GM21717 (cell line): ENCODE measurements at regions not wholly inside any gene's neighbourhood (a gene's known extent, or its start where the extent isn't known, plus 50 kb on each side); places are given as distances from the start of the nearest gene placed in this dataset.

ENCODE experiments used
- ATAC-seq: cut with Tn5 transposase; IDR thresholded peaks from one replicate; pipeline ENCODE4 v1.9.1; 2021; ENCODE audit warnings: mild to moderate bottlenecking, moderate library complexity; ENCODE audit not compliant: unreplicated experiment

- ATAC-seq: no peak
Observed at GRCh38 chr1:25026730-25027450, 96.8 kb upstream of the RUNX3 start.

GRCh38 chr1:25026304-25026703, 96.2 kb upstream of the RUNX3 start:
- ATAC-seq: no peak

GRCh38 chr1:25024615-25025350, 94.7 kb upstream of the RUNX3 start:
- no peak for ATAC-seq

- no peak for ATAC-seq
Observed at GRCh38 chr1:25023826-25024225, 93.8 kb upstream of the RUNX3 start.

GRCh38 chr1:25023190-25023578, 93.1 kb upstream of the RUNX3 start:
- ATAC-seq: no peak

GRCh38 chr1:25022361-25023189, 92.5 kb upstream of the RUNX3 start:
- peak; percentile 65 for ATAC-seq

GRCh38 chr1:25021591-25022215, 91.6 kb upstream of the RUNX3 start:
- ATAC-seq: no peak

- ATAC-seq: no peak
Observed at GRCh38 chr1:25020851-25021590, 90.9 kb upstream of the RUNX3 start.

GRCh38 chr1:25020173-25020845, 90.2 kb upstream of the RUNX3 start:
- no peak for ATAC-seq

- ATAC-seq: peak; percentile 43
Observed at GRCh38 chr1:25019337-25020172, 89.5 kb upstream of the RUNX3 start.

- no peak for ATAC-seq
Observed at GRCh38 chr1:25018943-25019336, 88.9 kb upstream of the RUNX3 start.

GRCh38 chr1:25018110-25018735, 88.1 kb upstream of the RUNX3 start:
- ATAC-seq: no peak

- no peak for ATAC-seq
Observed at GRCh38 chr1:25017436-25018109, 87.5 kb upstream of the RUNX3 start.

- no peak for ATAC-seq
Observed at GRCh38 chr1:25012966-25013962, 83.2 kb upstream of the RUNX3 start.

GRCh38 chr1:25011943-25012638, 82.0 kb upstream of the RUNX3 start:
- no peak for ATAC-seq

- ATAC-seq: no peak
Observed at GRCh38 chr1:25011275-25011674, 81.2 kb upstream of the RUNX3 start.
